Trophoblast cell (in vitro differentiated cells and primary cell): ENCODE measurements at regions not wholly inside any gene's neighbourhood (a gene's known extent, or its start where the extent isn't known, plus 50 kb on each side); places are given as distances from the start of the nearest gene placed in this dataset.

Experiments used
- DNase-seq, 2 donors: peaks; one replicate each; pipeline ENCODE4 v3.0.0-alpha.2; 2016
- H2AFZ ChIP-seq: 2 replicates; pipeline ENCODE4 v1.6.1; 2013; ENCODE audit warnings: low read length, moderate library complexity, mild to moderate bottlenecking; ENCODE audit not compliant: insufficient read depth, poor library complexity
- H2AK5ac ChIP-seq: 2 replicates; pipeline ENCODE4 v1.6.1; 2013; ENCODE audit warnings: mild to moderate bottlenecking, low read length
- H2BK120ac ChIP-seq: 2 replicates; pipeline ENCODE4 v1.6.1; 2013; ENCODE audit warnings: low read length, mild to moderate bottlenecking, moderate library complexity; ENCODE audit not compliant: insufficient read depth, poor library complexity
- H2BK12ac ChIP-seq: 2 replicates; pipeline ENCODE4 v1.6.1; 2013; ENCODE audit warnings: mild to moderate bottlenecking, low read length, moderate library complexity
- H2BK5ac ChIP-seq: 2 replicates; pipeline ENCODE4 v1.6.1; 2013; ENCODE audit warnings: low read length, low read depth, moderate library complexity, mild to moderate bottlenecking; ENCODE audit not compliant: poor library complexity
- H3K14ac ChIP-seq: 2 replicates; pipeline ENCODE4 v1.6.1; 2013; ENCODE audit warnings: mild to moderate bottlenecking, low read length
- H3K18ac ChIP-seq: 2 replicates; pipeline ENCODE4 v1.6.1; 2013; ENCODE audit warnings: mild to moderate bottlenecking, low read length
- H3K23ac ChIP-seq: 2 replicates; pipeline ENCODE4 v1.6.1; 2013; ENCODE audit warnings: low read length
- H3K27ac ChIP-seq: 2 replicates; pipeline ENCODE4 v1.5.1; 2013; ENCODE audit warnings: low read depth, mild to moderate bottlenecking, inconsistent platforms, low read length, moderate library complexity
- H3K27me3 ChIP-seq: 2 replicates; pipeline ENCODE4 v1.6.1; 2013; ENCODE audit warnings: inconsistent platforms, mild to moderate bottlenecking, low read length, moderate library complexity; ENCODE audit not compliant: insufficient read depth
- H3K36me3 ChIP-seq, 2 experiments: 1 replicate in 1 of 2; 2 replicates in 1 of 2; pipeline ENCODE4 v1.6.1; 2013; ENCODE audit warnings: low read length in 2 of 2, mild to moderate bottlenecking in 2 of 2, moderate library complexity in 1 of 2; ENCODE audit not compliant: insufficient read depth in 2 of 2, control insufficient read depth in 1 of 2
- H3K4ac ChIP-seq: 2 replicates; pipeline ENCODE4 v1.6.1; 2013; ENCODE audit warnings: low read depth, mild to moderate bottlenecking, low read length, moderate library complexity
- H3K4me1 ChIP-seq, 2 experiments: 1 replicate in 1 of 2; 2 replicates in 1 of 2; pipeline ENCODE4 v1.6.1; 2013; ENCODE audit warnings: low read length in 2 of 2, mild to moderate bottlenecking in 2 of 2, moderate library complexity in 1 of 2; ENCODE audit not compliant: insufficient read depth in 2 of 2, control insufficient read depth in 1 of 2
- H3K4me2 ChIP-seq: 2 replicates; pipeline ENCODE4 v1.6.1; 2013; ENCODE audit warnings: inconsistent platforms, mild to moderate bottlenecking, low read length, moderate library complexity
- H3K4me3 ChIP-seq: 2 replicates; pipeline ENCODE4 v1.5.1; 2013; ENCODE audit warnings: mild to moderate bottlenecking, low read depth, low read length, inconsistent platforms
- H3K79me1 ChIP-seq: one replicate; pipeline ENCODE4 v1.6.1; 2013; ENCODE audit warnings: low read length
- H3K79me2 ChIP-seq: 2 replicates; pipeline ENCODE4 v1.6.1; 2013; ENCODE audit warnings: low read length, mild to moderate bottlenecking; ENCODE audit not compliant: control insufficient read depth, insufficient read depth, poor library complexity
- H3K9ac ChIP-seq: 2 replicates; pipeline ENCODE4 v1.6.1; 2013; ENCODE audit warnings: mild to moderate bottlenecking, low read length
- H3K9me3 ChIP-seq: 2 replicates; pipeline ENCODE4 v1.6.1; 2013; ENCODE audit warnings: low read depth, mild to moderate bottlenecking, control low read depth, inconsistent platforms, low read length; ENCODE audit not compliant: insufficient read depth
- H4K12ac ChIP-seq: 2 replicates; pipeline ENCODE4 v1.6.1; 2013; ENCODE audit warnings: low read depth, mild to moderate bottlenecking, low read length, moderate library complexity
- H4K8ac ChIP-seq: 2 replicates; pipeline ENCODE4 v1.6.1; 2013; ENCODE audit warnings: low read depth, mild to moderate bottlenecking, low read length, moderate library complexity
- H4K91ac ChIP-seq: one replicate; pipeline ENCODE4 v1.6.1; 2013; ENCODE audit warnings: low read depth, mild to moderate bottlenecking, low read length, moderate library complexity
- WGBS: extraction: QIAGEN DNeasy Blood & Tissue Kit; methylation state at CpG from one replicate; pipeline ENCODE4 v1.1.7; 2013; ENCODE audit warnings: missing lambda C conversion rate; ENCODE audit not compliant: insufficient read length, insufficient coverage; ENCODE audit errors: extremely low coverage; 5-methylcytosine and 5-hydroxymethylcytosine counted together

- H3K36me3 ChIP-seq: no peaks in the 10 kb centered on the region
- H3K27ac ChIP-seq: no peak overlapping the region
- H4K12ac ChIP-seq: no peak overlapping the region
- H3K9me3 ChIP-seq: no peaks in the 10 kb centered on the region
- no peak overlapping the region for H2BK5ac ChIP-seq
- DNase-seq: no peak
- no peak overlapping the region for H2AFZ ChIP-seq
- H2BK12ac ChIP-seq: no peak overlapping the region
- H3K4me1 ChIP-seq: no peaks in the 10 kb centered on the region
- H4K91ac ChIP-seq: no peak overlapping the region
- H3K79me1 ChIP-seq: no peaks in the 10 kb centered on the region
- H3K4ac ChIP-seq: no peak overlapping the region
- no peak overlapping the region for H3K18ac ChIP-seq
- H3K4me3 ChIP-seq: no peak overlapping the region
- no peak overlapping the region for H3K4me2 ChIP-seq
- no peak overlapping the region for H4K8ac ChIP-seq
- H3K79me2 ChIP-seq: no peaks in the 10 kb centered on the region
- H2BK120ac ChIP-seq: no peak overlapping the region
- WGBS: no CpG with 5 or more reads among the region's 3 CpGs
- no peaks in the 10 kb centered on the region for H3K27me3 ChIP-seq
- no peak overlapping the region for H2AK5ac ChIP-seq
- H3K23ac ChIP-seq: no peak overlapping the region
- H3K14ac ChIP-seq: no peak overlapping the region
- H3K9ac ChIP-seq: no peak overlapping the region
Observed at GRCh38 chr5:51734677-51735076, 351.4 kb downstream of the ISL1 start.

- no peak overlapping the region for H3K14ac ChIP-seq
- H3K4me1 ChIP-seq: no peaks in the 10 kb centered on the region
- H3K79me1 ChIP-seq: no peaks in the 10 kb centered on the region
- no peaks in the 10 kb centered on the region for H3K79me2 ChIP-seq
- no peaks in the 10 kb centered on the region for H3K36me3 ChIP-seq
- no peak overlapping the region for H3K4me2 ChIP-seq
- H3K9ac ChIP-seq: no peak overlapping the region
- H3K18ac ChIP-seq: no peak overlapping the region
- H2BK12ac ChIP-seq: no peak overlapping the region
- H2AK5ac ChIP-seq: no peak overlapping the region
- H2BK5ac ChIP-seq: no peak overlapping the region
- no peaks in the 10 kb centered on the region for H3K27me3 ChIP-seq
- no peak overlapping the region for H3K4me3 ChIP-seq
- H2AFZ ChIP-seq: no peak overlapping the region
- H4K91ac ChIP-seq: no peak overlapping the region
- no peak overlapping the region for H3K27ac ChIP-seq
- H3K9me3 ChIP-seq: no peaks in the 10 kb centered on the region
- H4K12ac ChIP-seq: no peak overlapping the region
- no peak for DNase-seq
- no peak overlapping the region for H4K8ac ChIP-seq
- H2BK120ac ChIP-seq: no peak overlapping the region
- no peak overlapping the region for H3K23ac ChIP-seq
- no peak overlapping the region for H3K4ac ChIP-seq
Observed at GRCh38 chr5:51746023-51746422, 362.8 kb downstream of the ISL1 start.

- Histone ChIP-seq H3K14ac (no peak overlapping the region), H3K4ac (no peak overlapping the region), H2BK120ac (no peak overlapping the region), H3K4me1 (no peaks in the 10 kb centered on the region), H3K9me3 (no peaks in the 10 kb centered on the region), H4K8ac (no peak overlapping the region), H4K91ac (no peak overlapping the region), H2BK12ac (no peak overlapping the region), H3K4me2 (no peak overlapping the region), H3K27me3 (no peaks in the 10 kb centered on the region), H3K18ac (no peak overlapping the region), H4K12ac (no peak overlapping the region), H3K79me2 (no peaks in the 10 kb centered on the region), H3K27ac (no peak overlapping the region), H3K36me3 (no peaks in the 10 kb centered on the region), H3K9ac (no peak overlapping the region), H2AK5ac (no peak overlapping the region), H2AFZ (no peak overlapping the region), H3K23ac (no peak overlapping the region), H3K4me3 (no peak overlapping the region), H2BK5ac (no peak overlapping the region), H3K79me1 (no peaks in the 10 kb centered on the region)
- WGBS: no CpG with 5 or more reads among the region's 2 CpGs
- no peak for DNase-seq
Observed at GRCh38 chr5:51748647-51749046, 365.4 kb downstream of the ISL1 start.
